B cell (primary cell): ENCODE measurements at regions not wholly inside any gene's neighbourhood (a gene's known extent, or its start where the extent isn't known, plus 50 kb on each side); places are given as distances from the start of the nearest gene placed in this dataset.

Experiments used
- ATAC-seq: fragments of 200-7000 bp; cut with Tn5 transposase; one replicate; pipeline ENCODE4 v1.10.0; 2021; ENCODE audit warnings: low read depth, mild to moderate bottlenecking, moderate number of reproducible peaks, moderate library complexity
- CTCF ChIA-PET: fragments of 350-600 bp; sonication (Branson Sonifier 250); formaldehyde crosslinking; loops from one replicate; lab custom pipeline; 2021; ENCODE audit warnings: antibody characterized with exemption, inconsistent platforms; lab: Charles Lee
- POLR2A ChIA-PET: fragments of 350-600 bp; sonication (Branson Sonifier 250); formaldehyde crosslinking; loops from one replicate; lab custom pipeline; 2021; ENCODE audit warnings: antibody characterized with exemption; lab: Charles Lee
- DNase-seq: peaks from one replicate; pipeline ENCODE4 v3.0.0; 2013
- H2AFZ ChIP-seq: 2 replicates; pipeline ENCODE4 v1.6.1; 2012; ENCODE audit warnings: mild to moderate bottlenecking, low read depth, low read length; ENCODE audit not compliant: insufficient read depth, poor library complexity, severe bottlenecking
- H3K27ac ChIP-seq, 2 donors: 1 replicate in 1 of 2; 2 replicates in 1 of 2; pipeline ENCODE4 v1.5.1; 2012 to 2013; ENCODE audit warnings: low read length in 2 of 2, mild to moderate bottlenecking in 2 of 2, moderate library complexity in 1 of 2
- H3K27me3 ChIP-seq, 4 experiments: fragments of 200-600 bp in 1 of 4; sonication (generic) in 1 of 4; replicated peaks in 1 of 4; 1 replicate in 2 of 4; 2 replicates in 2 of 4; pipeline versions ENCODE4 v1.6.1 to v1.7.0; 2013 to 2016; ENCODE audit warnings: low read length in 3 of 4, mild to moderate bottlenecking in 2 of 4, mixed read lengths in 1 of 4, moderate library complexity in 1 of 4; ENCODE audit not compliant: insufficient read depth in 4 of 4, control insufficient read depth in 3 of 4; ENCODE audit errors: control extremely low read depth in 1 of 4
- H3K36me3 ChIP-seq, 2 experiments: replicated peaks in 1 of 2; 1 replicate in 1 of 2; 2 replicates in 1 of 2; pipeline versions ENCODE4 v1.6.1 to v1.7.1; 2013; ENCODE audit warnings: low read length in 1 of 2; ENCODE audit not compliant: insufficient read depth in 2 of 2, control insufficient read depth in 1 of 2; ENCODE audit errors: control extremely low read depth in 1 of 2, extremely low read depth in 1 of 2
- H3K4me1 ChIP-seq, 2 donors: fragments of 200-600 bp in 1 of 2; sonication (generic) in 1 of 2; 1 replicate in 1 of 2; 2 replicates in 1 of 2; pipeline versions ENCODE4 v1.5.1 to v1.6.1; 2013 to 2017; ENCODE audit warnings: low read length in 2 of 2; ENCODE audit not compliant: control insufficient read depth in 2 of 2, insufficient read depth in 2 of 2
- H3K4me2 ChIP-seq: replicated peaks from 2 replicates; pipeline ENCODE3; 2012; ENCODE audit warnings: mild to moderate bottlenecking, low read depth, low read length; ENCODE audit not compliant: poor library complexity, severe bottlenecking
- H3K4me3 ChIP-seq, 5 experiments: fragments of 200-600 bp in 1 of 5; sonication (generic) in 1 of 5; 1 replicate in 3 of 5; 2 replicates in 2 of 5; pipeline versions ENCODE4 v1.5.1 to v1.7.0; 2011 to 2016; ENCODE audit warnings: low read length in 4 of 5, mild to moderate bottlenecking in 4 of 5, low read depth in 2 of 5, control low read depth in 1 of 5, moderate library complexity in 1 of 5; ENCODE audit not compliant: insufficient read depth in 1 of 5; ENCODE audit errors: control extremely low read depth in 1 of 5, extremely low read depth in 1 of 5
- H3K79me2 ChIP-seq: fragments of 200-600 bp; sonication (generic); one replicate; pipeline ENCODE4 v1.6.0; 2016; ENCODE audit warnings: low read length; ENCODE audit not compliant: control insufficient read depth, insufficient read depth
- H3K9ac ChIP-seq: fragments of 200-600 bp; sonication (generic); 2 replicates; pipeline ENCODE4 v1.6.1; 2017; ENCODE audit warnings: mild to moderate bottlenecking, low read length, moderate library complexity
- H3K9me3 ChIP-seq, 3 donors: one replicate each; pipeline versions ENCODE4 v1.6.1 to v1.7.1; 2013; ENCODE audit warnings: low read length in 2 of 3; ENCODE audit not compliant: control insufficient read depth in 2 of 3, insufficient read depth in 1 of 3; ENCODE audit errors: control extremely low read depth in 1 of 3
- H4K20me1 ChIP-seq: 2 replicates; pipeline ENCODE4 v1.6.0; 2012; ENCODE audit warnings: mild to moderate bottlenecking, low read length; ENCODE audit not compliant: insufficient read depth, control insufficient read depth, poor library complexity, severe bottlenecking
- H3K27ac Mint-ChIP-seq: one replicate; pipeline ENCODE4 v1.8.0; 2021; ENCODE audit warnings: mixed read lengths
- H3K27me3 Mint-ChIP-seq: one replicate; pipeline ENCODE4 v1.8.0; 2021; ENCODE audit warnings: mixed read lengths
- H3K4me1 Mint-ChIP-seq: one replicate; pipeline ENCODE4 v1.8.0; 2021; ENCODE audit warnings: mixed read lengths
- H3K4me3 Mint-ChIP-seq: one replicate; pipeline ENCODE4 v1.8.0; 2021; ENCODE audit warnings: mixed read lengths
- H3K9me3 Mint-ChIP-seq: one replicate; pipeline ENCODE4 v1.8.0; 2022; ENCODE audit warnings: mixed read lengths; ENCODE audit not compliant: insufficient read depth
- CTCF ChIP-seq: fragments of 200-600 bp; IDR thresholded peaks from one replicate; pipeline ENCODE4 v1.8.0; 2022; ENCODE audit warnings: antibody characterized with exemption, mild to moderate bottlenecking
- EZH2 ChIP-seq: IDR thresholded peaks from 2 replicates; pipeline ENCODE4 v1.6.1; 2012; ENCODE audit warnings: borderline replicate concordance, low read depth, mild to moderate bottlenecking, moderate library complexity, low read length; ENCODE audit not compliant: insufficient read depth, poor library complexity, severe bottlenecking
- WGBS: methylation state at CpG from one replicate; pipeline ENCODE4 v1.1.5; 2013; ENCODE audit warnings: missing lambda C conversion rate; ENCODE audit not compliant: insufficient coverage; 5-methylcytosine and 5-hydroxymethylcytosine counted together
- intact Hi-C: fragments of 100-400 bp; cut with micrococcal nuclease; formaldehyde crosslinking; loops from one replicate; pipeline ENCODE4 v1.10.0; 2022

GRCh38 chr10:128848810-128849209, 618.2 kb upstream of the MGMT start:
- Mint-ChIP-seq H3K27ac (no peak overlapping the region), H3K9me3 (no peaks in the 10 kb centered on the region), H3K4me3 (no peak overlapping the region), H3K4me1 (no peaks in the 10 kb centered on the region), H3K27me3 (no peaks in the 10 kb centered on the region)
- Histone ChIP-seq H3K4me3 (no peak overlapping the region), H3K79me2 (no peaks in the 10 kb centered on the region), H3K27ac (no peak overlapping the region), H3K9ac (no peak overlapping the region), H3K4me2 (no peak overlapping the region), H3K4me1 (no peaks in the 10 kb centered on the region), H3K27me3 (no peaks in the 10 kb centered on the region), H3K9me3 (peaks cover 0 to 5% (median 0%) of the 10 kb centered on the region in 3 donors), H4K20me1 (no peaks in the 10 kb centered on the region), H2AFZ (no peak overlapping the region), H3K36me3 (no peaks in the 10 kb centered on the region)
- ChIA-PET CTCF (no interaction called here), POLR2A (no interaction called here)
- ATAC-seq = no peak
- WGBS = 100% methylated on average over 1 of the region's 5 CpGs
- intact Hi-C loops = no loop called here
- no peak for DNase-seq
- TF ChIP-seq EZH2 (no peak), CTCF (no peak)

GRCh38 chr10:128850647-128851046, 616.4 kb upstream of the MGMT start:
- Histone ChIP-seq H3K4me1 (no peaks in the 10 kb centered on the region), H3K9ac (no peak overlapping the region), H3K4me2 (no peak overlapping the region), H4K20me1 (no peaks in the 10 kb centered on the region), H3K4me3 (no peak overlapping the region), H3K79me2 (no peaks in the 10 kb centered on the region), H3K9me3 (peaks cover 0 to 6% (median 0%) of the 10 kb centered on the region in 3 donors), H3K27me3 (no peaks in the 10 kb centered on the region), H3K27ac (no peak overlapping the region), H3K36me3 (no peaks in the 10 kb centered on the region), H2AFZ (no peak overlapping the region)
- ChIA-PET CTCF (no interaction called here), POLR2A (no interaction called here)
- no peaks in the 10 kb centered on the region for H3K9me3 Mint-ChIP-seq
- no peak overlapping the region for H3K4me3 Mint-ChIP-seq
- H3K27ac Mint-ChIP-seq = no peak overlapping the region
- DNase-seq (no peak), ATAC-seq (no peak)
- 100% methylated on average over 5 of the region's 8 CpGs for WGBS
- no peak for TF ChIP-seq CTCF
- TF ChIP-seq EZH2 = no peak
- intact Hi-C loops = no loop called here
- H3K27me3 Mint-ChIP-seq = no peaks in the 10 kb centered on the region
- H3K4me1 Mint-ChIP-seq = no peaks in the 10 kb centered on the region
